GM12878 (cell line): ENCODE measurements at regions not wholly inside any gene's neighbourhood (a gene's known extent, or its start where the extent isn't known, plus 50 kb on each side); places are given as distances from the start of the nearest gene placed in this dataset.

ENCODE experiments used
- ATAC-seq: fragments of 200-7000 bp; cut with Tn5 transposase; 3 replicates; pipeline ENCODE4 v1.9.1; 2020; ENCODE audit warnings: mild to moderate bottlenecking, moderate library complexity
- BruUV-seq: library from RNA; stranded (reverse); fragments of 400-500 nt; replicated peaks from 2 replicates; lab custom pipeline; 2021; lab: Mats Ljungman, UMichigan
- CTCF ChIA-PET: fragments of 300-600 bp; sonication (Branson Sonifier 250); formaldehyde crosslinking; extraction: SDS; loops from one replicate; lab custom pipeline; 2021; ENCODE audit warnings: inconsistent platforms; lab: Yijun Ruan, JAX
- POLR2A ChIA-PET: fragments of 350-600 bp; formaldehyde crosslinking; extraction: SDS; loops from one replicate; lab custom pipeline; 2021; ENCODE audit warnings: inconsistent platforms; lab: Charles Lee
- RAD21 ChIA-PET: fragments of 300-600 bp; sonication (Branson Sonifier 250); formaldehyde crosslinking; loops from one replicate; lab custom pipeline; 2023; ENCODE audit warnings: antibody characterized with exemption; ENCODE audit not compliant: unreplicated experiment; lab: Charles Lee
- SMC1A ChIA-PET: fragments of 300-600 bp; sonication (Branson Sonifier 250); formaldehyde crosslinking; loops from one replicate; lab custom pipeline; 2023; ENCODE audit not compliant: unreplicated experiment, uncharacterized antibody; lab: Charles Lee
- DNase-seq: peaks from one replicate; pipeline ENCODE4 v3.0.0-alpha.2; 2011; ENCODE audit warnings: low read depth, low spot score
- FAIRE-seq: peaks from 3 replicates; lab custom pipeline; 2011; peaks lifted over from hg19 to GRCh38; lab: Jason Lieb, UNC
- H2AFZ ChIP-seq: 2 replicates; pipeline ENCODE4 v1.6.0; 2011; ENCODE audit warnings: low read depth, low read length, control low read depth; ENCODE audit not compliant: control insufficient read depth
- H3K27ac ChIP-seq: 2 replicates; pipeline ENCODE4 v1.5.1; 2011; ENCODE audit warnings: control low read depth; ENCODE audit not compliant: control insufficient read depth, insufficient read depth
- H3K27me3 ChIP-seq, 2 experiments: replicated peaks in 1 of 2; 2 replicates each; pipeline versions ENCODE4 v1.6.0 to v1.6.1; 2011; ENCODE audit warnings: low read length in 1 of 2; ENCODE audit not compliant: control insufficient read depth in 2 of 2, insufficient read depth in 2 of 2
- H3K36me3 ChIP-seq, 2 experiments: 2 replicates each; pipeline ENCODE4 v1.5.1; 2011; ENCODE audit warnings: low read length in 1 of 2; ENCODE audit not compliant: control insufficient read depth in 2 of 2, insufficient read depth in 2 of 2
- H3K4me1 ChIP-seq: 2 replicates; pipeline ENCODE4 v1.6.1; 2011; ENCODE audit warnings: mild to moderate bottlenecking, low read length, moderate library complexity, mixed read lengths; ENCODE audit not compliant: control insufficient read depth, insufficient read depth
- H3K4me2 ChIP-seq: 2 replicates; pipeline ENCODE4 v1.6.0; 2011; ENCODE audit warnings: control low read depth; ENCODE audit not compliant: control insufficient read depth, insufficient read depth
- H3K4me3 ChIP-seq: fragments of 200-600 bp; sonication (generic); 2 replicates; pipeline ENCODE4 v1.5.1; 2016
- H3K79me2 ChIP-seq: 2 replicates; pipeline ENCODE4 v1.6.0; 2011; ENCODE audit warnings: low read length; ENCODE audit not compliant: control insufficient read depth, insufficient read depth
- H3K9ac ChIP-seq: 2 replicates; pipeline ENCODE4 v1.8.0; 2011; ENCODE audit warnings: low read length, control low read depth, mixed read lengths; ENCODE audit not compliant: control insufficient read depth, insufficient read depth
- H3K9me3 ChIP-seq: replicated peaks from 3 replicates; pipeline ENCODE4 v1.5.1; 2011; ENCODE audit warnings: mild to moderate bottlenecking, low read length; ENCODE audit not compliant: control insufficient read depth, insufficient read depth
- H4K20me1 ChIP-seq: 2 replicates; pipeline ENCODE4 v1.6.0; 2011; ENCODE audit not compliant: control insufficient read depth, insufficient read depth
- EP300 ChIP-seq, 2 experiments: fragments of 150-350 bp in 1 of 2; IDR thresholded peaks; 2 replicates each; pipeline ENCODE4 v1.6.1; 2011 to 2012; ENCODE audit warnings: low read depth in 2 of 2, low read length in 2 of 2, borderline replicate concordance in 1 of 2, improper control_type of control experiment in 1 of 2, inconsistent platforms in 1 of 2; ENCODE audit not compliant: control insufficient read depth in 1 of 2
- KDM1A ChIP-seq: fragments of 200-600 bp; sonication (generic); IDR thresholded peaks from 2 replicates; pipeline ENCODE4 v1.6.1; 2016; ENCODE audit warnings: borderline replicate concordance
- MXI1 ChIP-seq: fragments of 150-350 bp; IDR thresholded peaks from 2 replicates; pipeline ENCODE4 v1.6.1; 2011; ENCODE audit warnings: low read depth, mild to moderate bottlenecking, inconsistent platforms, low read length, improper control_type of control experiment
- NRF1 ChIP-seq: conservative IDR thresholded peaks from 2 replicates; pipeline ENCODE4 v1.6.1; 2011; ENCODE audit warnings: mild to moderate bottlenecking, low read depth, low read length, improper control_type of control experiment
- RCOR1 ChIP-seq: conservative IDR thresholded peaks from 2 replicates; pipeline ENCODE4 v1.6.1; 2012; ENCODE audit warnings: low read depth, low read length, improper control_type of control experiment
- SMC3 ChIP-seq: IDR thresholded peaks from 2 replicates; pipeline ENCODE4 v1.6.1; 2011; ENCODE audit warnings: low read length, improper control_type of control experiment, borderline replicate concordance
- TARDBP ChIP-seq: IDR thresholded peaks from 2 replicates; pipeline ENCODE4 v1.6.1; 2016; ENCODE audit warnings: borderline replicate concordance
- YBX1 ChIP-seq: fragments of 450-650 bp; IDR thresholded peaks from 2 replicates; pipeline ENCODE4 v1.6.1; 2016; ENCODE audit warnings: antibody characterized with exemption
- WGBS: methylation state at CpG from one replicate; pipeline ENCODE4 v1.1.6; 2016; ENCODE audit warnings: low lambda C conversion rate; ENCODE audit not compliant: insufficient replicate concordance, insufficient coverage; ENCODE audit errors: missing lambda C conversion rate; 5-methylcytosine and 5-hydroxymethylcytosine counted together
- in situ Hi-C: fragments of 300-500 bp; cut with MboI; formaldehyde crosslinking; loops from 9 replicates; pipeline ENCODE4 v1.14.3; 2018; ENCODE audit warnings: mixed read lengths
- intact Hi-C: fragments of 100-400 bp; cut with micrococcal nuclease; formaldehyde crosslinking; loops from one replicate; pipeline ENCODE4 v1.14.2; 2022; ENCODE audit not compliant: unreplicated experiment
- TF ChIP-seq, protein P1 (sequence below): fragments of 450-650 bp; IDR thresholded peaks from 2 replicates; pipeline ENCODE4 v1.6.1; 2018; ENCODE audit warnings: borderline replicate concordance, mild to moderate bottlenecking; ENCODE audit not compliant: partially characterized antibody
- TF ChIP-seq, protein P2 (sequence below): fragments of 450-650 bp; IDR thresholded peaks from 2 replicates; pipeline ENCODE4 v1.6.1; 2017; ENCODE audit warnings: mild to moderate bottlenecking, low read depth, inconsistent platforms; ENCODE audit not compliant: poor library complexity, severe bottlenecking
- TF ChIP-seq, protein P3 (sequence below): fragments of 450-650 bp; IDR thresholded peaks from 2 replicates; pipeline ENCODE4 v1.6.1; 2017; ENCODE audit warnings: mild to moderate bottlenecking, moderate library complexity
- TF ChIP-seq, protein P4 (sequence below): fragments of 450-650 bp; IDR thresholded peaks from 2 replicates; pipeline ENCODE4 v1.6.1; 2016; ENCODE audit warnings: mild to moderate bottlenecking

DNA sequence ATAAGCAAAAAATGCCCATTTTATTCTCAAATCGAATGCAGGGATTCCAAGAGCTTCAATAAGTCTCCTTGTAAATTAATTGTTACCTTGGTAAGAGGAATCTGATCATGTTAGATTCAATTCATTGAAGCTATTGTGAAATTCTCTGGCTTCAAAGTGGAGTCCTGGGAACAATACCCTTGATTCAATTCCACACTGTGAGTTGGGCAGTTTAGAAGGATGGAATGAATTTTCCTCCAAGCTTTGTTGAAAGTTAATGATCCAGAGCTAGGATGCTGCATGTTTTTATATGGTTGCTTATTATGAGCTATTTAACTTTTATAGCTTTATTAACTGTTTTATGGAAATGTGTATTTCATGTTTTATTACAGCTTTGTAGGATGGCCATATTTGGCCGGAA is 89.9 kb upstream of the IGF1 start (continued):
- TF ChIP-seq, protein P1, sequence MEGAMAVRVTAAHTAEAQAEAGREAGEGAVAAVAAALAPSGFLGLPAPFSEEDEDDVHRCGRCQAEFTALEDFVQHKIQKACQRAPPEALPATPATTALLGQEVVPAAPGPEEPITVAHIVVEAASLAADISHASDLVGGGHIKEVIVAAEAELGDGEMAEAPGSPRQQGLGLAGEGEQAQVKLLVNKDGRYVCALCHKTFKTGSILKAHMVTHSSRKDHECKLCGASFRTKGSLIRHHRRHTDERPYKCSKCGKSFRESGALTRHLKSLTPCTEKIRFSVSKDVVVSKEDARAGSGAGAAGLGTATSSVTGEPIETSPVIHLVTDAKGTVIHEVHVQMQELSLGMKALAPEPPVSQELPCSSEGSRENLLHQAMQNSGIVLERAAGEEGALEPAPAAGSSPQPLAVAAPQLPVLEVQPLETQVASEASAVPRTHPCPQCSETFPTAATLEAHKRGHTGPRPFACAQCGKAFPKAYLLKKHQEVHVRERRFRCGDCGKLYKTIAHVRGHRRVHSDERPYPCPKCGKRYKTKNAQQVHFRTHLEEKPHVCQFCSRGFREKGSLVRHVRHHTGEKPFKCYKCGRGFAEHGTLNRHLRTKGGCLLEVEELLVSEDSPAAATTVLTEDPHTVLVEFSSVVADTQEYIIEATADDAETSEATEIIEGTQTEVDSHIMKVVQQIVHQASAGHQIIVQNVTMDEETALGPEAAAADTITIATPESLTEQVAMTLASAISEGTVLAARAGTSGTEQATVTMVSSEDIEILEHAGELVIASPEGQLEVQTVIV: no peak
- TF ChIP-seq, protein P2, sequence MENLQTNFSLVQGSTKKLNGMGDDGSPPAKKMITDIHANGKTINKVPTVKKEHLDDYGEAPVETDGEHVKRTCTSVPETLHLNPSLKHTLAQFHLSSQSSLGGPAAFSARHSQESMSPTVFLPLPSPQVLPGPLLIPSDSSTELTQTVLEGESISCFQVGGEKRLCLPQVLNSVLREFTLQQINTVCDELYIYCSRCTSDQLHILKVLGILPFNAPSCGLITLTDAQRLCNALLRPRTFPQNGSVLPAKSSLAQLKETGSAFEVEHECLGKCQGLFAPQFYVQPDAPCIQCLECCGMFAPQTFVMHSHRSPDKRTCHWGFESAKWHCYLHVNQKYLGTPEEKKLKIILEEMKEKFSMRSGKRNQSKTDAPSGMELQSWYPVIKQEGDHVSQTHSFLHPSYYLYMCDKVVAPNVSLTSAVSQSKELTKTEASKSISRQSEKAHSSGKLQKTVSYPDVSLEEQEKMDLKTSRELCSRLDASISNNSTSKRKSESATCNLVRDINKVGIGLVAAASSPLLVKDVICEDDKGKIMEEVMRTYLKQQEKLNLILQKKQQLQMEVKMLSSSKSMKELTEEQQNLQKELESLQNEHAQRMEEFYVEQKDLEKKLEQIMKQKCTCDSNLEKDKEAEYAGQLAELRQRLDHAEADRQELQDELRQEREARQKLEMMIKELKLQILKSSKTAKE: no peak
- TF ChIP-seq KDM1A: no peak

DNA sequence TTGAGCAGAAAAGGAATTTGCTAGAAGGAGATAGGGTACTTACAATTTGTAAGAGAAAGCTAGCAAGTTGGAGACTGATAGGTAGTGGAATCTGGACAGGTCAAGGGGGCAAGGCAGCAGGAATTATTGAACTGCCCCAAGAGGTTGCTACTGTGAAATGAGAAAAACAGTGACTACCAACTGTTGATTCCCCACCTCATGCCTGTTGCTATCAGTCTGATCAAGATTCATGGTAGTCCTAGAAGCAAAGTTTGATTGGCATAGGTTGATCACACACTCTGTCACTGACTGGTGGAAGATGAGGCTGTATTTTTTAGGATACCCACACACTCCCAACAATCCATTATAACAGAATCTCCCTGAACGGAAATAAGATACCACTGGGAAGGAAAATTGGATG is 89.4 kb upstream of the IGF1 start:
- Histone ChIP-seq H3K4me3 (no peak overlapping the region), H3K27me3 (no peaks in the 10 kb centered on the region; a peak in 1 of 4 replicates), H3K36me3 (no peaks in the 10 kb centered on the region), H3K9ac (no peak overlapping the region), H3K79me2 (no peaks in the 10 kb centered on the region), H3K4me1 (no peaks in the 10 kb centered on the region), H3K9me3 (peaks cover 2% of the 10 kb centered on the region; the same call in 1 of the 3 replicates), H3K27ac (no peak overlapping the region), H2AFZ (no peak overlapping the region), H3K4me2 (no peak overlapping the region), H4K20me1 (no peaks in the 10 kb centered on the region)
- ATAC-seq (no peak), DNase-seq (no peak), FAIRE-seq (no peak)
- POLR2A ChIA-PET: no interaction called here
- in situ Hi-C loops: no loop called here
- RAD21 ChIA-PET: no interaction called here
- CTCF ChIA-PET: interaction anchor here (1.0 to 1.5 kb wide), 2 partner anchors 17 to 400 kb away, joined by 3 to 4 read pairs; no protein-coding TSS in a partner anchor
- BruUV-seq: no TSS peak
- intact Hi-C loops: no loop called here
- TF ChIP-seq YBX1 (no peak), TARDBP (no peak), RCOR1 (no peak), MXI1 (no peak), SMC3 (no peak), EP300 (IDR thresholded peaks at IDR 0.05; ENCODE audit: borderline replicate concordance in 1 of 2, control insufficient read depth in 1 of 2, low read depth in 2 of 2, low read length in 2 of 2) (no peak), NRF1 (no peak)
- TF ChIP-seq, protein P3, sequence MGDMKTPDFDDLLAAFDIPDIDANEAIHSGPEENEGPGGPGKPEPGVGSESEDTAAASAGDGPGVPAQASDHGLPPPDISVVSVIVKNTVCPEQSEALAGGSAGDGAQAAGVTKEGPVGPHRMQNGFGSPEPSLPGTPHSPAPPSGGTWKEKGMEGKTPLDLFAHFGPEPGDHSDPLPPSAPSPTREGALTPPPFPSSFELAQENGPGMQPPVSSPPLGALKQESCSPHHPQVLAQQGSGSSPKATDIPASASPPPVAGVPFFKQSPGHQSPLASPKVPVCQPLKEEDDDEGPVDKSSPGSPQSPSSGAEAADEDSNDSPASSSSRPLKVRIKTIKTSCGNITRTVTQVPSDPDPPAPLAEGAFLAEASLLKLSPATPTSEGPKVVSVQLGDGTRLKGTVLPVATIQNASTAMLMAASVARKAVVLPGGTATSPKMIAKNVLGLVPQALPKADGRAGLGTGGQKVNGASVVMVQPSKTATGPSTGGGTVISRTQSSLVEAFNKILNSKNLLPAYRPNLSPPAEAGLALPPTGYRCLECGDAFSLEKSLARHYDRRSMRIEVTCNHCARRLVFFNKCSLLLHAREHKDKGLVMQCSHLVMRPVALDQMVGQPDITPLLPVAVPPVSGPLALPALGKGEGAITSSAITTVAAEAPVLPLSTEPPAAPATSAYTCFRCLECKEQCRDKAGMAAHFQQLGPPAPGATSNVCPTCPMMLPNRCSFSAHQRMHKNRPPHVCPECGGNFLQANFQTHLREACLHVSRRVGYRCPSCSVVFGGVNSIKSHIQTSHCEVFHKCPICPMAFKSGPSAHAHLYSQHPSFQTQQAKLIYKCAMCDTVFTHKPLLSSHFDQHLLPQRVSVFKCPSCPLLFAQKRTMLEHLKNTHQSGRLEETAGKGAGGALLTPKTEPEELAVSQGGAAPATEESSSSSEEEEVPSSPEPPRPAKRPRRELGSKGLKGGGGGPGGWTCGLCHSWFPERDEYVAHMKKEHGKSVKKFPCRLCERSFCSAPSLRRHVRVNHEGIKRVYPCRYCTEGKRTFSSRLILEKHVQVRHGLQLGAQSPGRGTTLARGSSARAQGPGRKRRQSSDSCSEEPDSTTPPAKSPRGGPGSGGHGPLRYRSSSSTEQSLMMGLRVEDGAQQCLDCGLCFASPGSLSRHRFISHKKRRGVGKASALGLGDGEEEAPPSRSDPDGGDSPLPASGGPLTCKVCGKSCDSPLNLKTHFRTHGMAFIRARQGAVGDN: no peak
- TF ChIP-seq, protein P4, sequence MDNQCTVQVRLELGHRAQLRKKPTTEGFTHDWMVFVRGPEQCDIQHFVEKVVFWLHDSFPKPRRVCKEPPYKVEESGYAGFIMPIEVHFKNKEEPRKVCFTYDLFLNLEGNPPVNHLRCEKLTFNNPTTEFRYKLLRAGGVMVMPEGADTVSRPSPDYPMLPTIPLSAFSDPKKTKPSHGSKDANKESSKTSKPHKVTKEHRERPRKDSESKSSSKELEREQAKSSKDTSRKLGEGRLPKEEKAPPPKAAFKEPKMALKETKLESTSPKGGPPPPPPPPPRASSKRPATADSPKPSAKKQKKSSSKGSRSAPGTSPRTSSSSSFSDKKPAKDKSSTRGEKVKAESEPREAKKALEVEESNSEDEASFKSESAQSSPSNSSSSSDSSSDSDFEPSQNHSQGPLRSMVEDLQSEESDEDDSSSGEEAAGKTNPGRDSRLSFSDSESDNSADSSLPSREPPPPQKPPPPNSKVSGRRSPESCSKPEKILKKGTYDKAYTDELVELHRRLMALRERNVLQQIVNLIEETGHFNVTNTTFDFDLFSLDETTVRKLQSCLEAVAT: no peak
- SMC1A ChIA-PET: interaction anchor here (1.2 kb wide), 2 partner anchors 192 to 204 kb away, joined by 3 to 4 read pairs; no protein-coding TSS in a partner anchor
- 3% methylated on average over 1 of the region's 1 CpG for WGBS
